ENCODE measurements at regions not wholly inside any gene's neighbourhood (a gene's known extent, or its start where the extent isn't known, plus 50 kb on each side); places are given as distances from the start of the nearest gene placed in this dataset.

DNA sequence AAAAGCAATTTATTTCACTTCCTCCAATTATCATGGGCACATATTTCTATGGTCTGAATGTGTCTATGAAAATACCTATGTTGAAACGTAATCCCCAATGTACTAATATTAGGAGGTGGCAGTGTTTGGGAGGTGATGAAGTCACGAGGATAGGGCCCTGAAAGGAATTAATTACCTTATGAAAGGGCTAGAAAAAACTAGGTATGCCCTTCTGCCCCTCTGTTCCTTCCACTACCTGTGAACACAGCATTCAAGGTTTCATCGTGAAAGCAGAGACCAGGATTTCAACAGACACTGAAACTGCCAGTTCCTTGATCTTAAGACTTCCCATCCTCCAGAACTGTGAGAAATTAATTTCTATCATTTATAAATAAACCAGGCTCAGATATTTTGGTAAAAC, 1037.1 kb upstream of the C9orf72 start:
- no peaks in the 10 kb centered on the region for H3K4me1 ChIP-seq (ENCODE audit: insufficient read depth, low read length)
- H3K27ac ChIP-seq (ENCODE audit: extremely low read length, insufficient read depth, low read length): no peak overlapping the region
- TF ChIP-seq SAFB2 (CRISPR knock-in tag; IDR thresholded peaks at IDR 0.05; ENCODE audit: borderline replicate concordance, low read depth) (no peak), SOX13 (IDR thresholded peaks at IDR 0.05) (no peak), SOX13 (CRISPR knock-in tag; conservative IDR thresholded peaks at IDR 0.05 in 1 of 2, IDR thresholded peaks at IDR 0.05 in 1 of 2) (no peak), PPARG (CRISPR knock-in tag; conservative IDR thresholded peaks at IDR 0.05) (no peak), ARHGAP35 (CRISPR knock-in tag; IDR thresholded peaks at IDR 0.05; ENCODE audit: borderline replicate concordance) (no peak), REL (CRISPR knock-in tag; conservative IDR thresholded peaks at IDR 0.05) (no peak), ZNF382 (CRISPR knock-in tag; IDR thresholded peaks at IDR 0.05; ENCODE audit: borderline replicate concordance) (no peak), CSRNP1 (CRISPR knock-in tag; IDR thresholded peaks at IDR 0.05) (no peak), ZNF672 (CRISPR knock-in tag; IDR thresholded peaks at IDR 0.05) (no peak), BORCS8-MEF2B (CRISPR knock-in tag; IDR thresholded peaks at IDR 0.05) (no peak), RAD51 (IDR thresholded peaks at IDR 0.05; ENCODE audit: borderline replicate concordance) (no peak), ZBTB8A (CRISPR knock-in tag; IDR thresholded peaks at IDR 0.05; ENCODE audit: borderline replicate concordance, low read depth) (no peak), CREB1 (IDR thresholded peaks at IDR 0.05) (no peak), CREB1 (CRISPR knock-in tag; IDR thresholded peaks at IDR 0.05) (no peak)
- TF ChIP-seq, protein P1, sequence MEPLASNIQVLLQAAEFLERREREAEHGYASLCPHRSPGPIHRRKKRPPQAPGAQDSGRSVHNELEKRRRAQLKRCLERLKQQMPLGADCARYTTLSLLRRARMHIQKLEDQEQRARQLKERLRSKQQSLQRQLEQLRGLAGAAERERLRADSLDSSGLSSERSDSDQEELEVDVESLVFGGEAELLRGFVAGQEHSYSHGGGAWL (CRISPR knock-in tag; IDR thresholded peaks at IDR 0.05): no peak
- TF ChIP-seq, protein P2, sequence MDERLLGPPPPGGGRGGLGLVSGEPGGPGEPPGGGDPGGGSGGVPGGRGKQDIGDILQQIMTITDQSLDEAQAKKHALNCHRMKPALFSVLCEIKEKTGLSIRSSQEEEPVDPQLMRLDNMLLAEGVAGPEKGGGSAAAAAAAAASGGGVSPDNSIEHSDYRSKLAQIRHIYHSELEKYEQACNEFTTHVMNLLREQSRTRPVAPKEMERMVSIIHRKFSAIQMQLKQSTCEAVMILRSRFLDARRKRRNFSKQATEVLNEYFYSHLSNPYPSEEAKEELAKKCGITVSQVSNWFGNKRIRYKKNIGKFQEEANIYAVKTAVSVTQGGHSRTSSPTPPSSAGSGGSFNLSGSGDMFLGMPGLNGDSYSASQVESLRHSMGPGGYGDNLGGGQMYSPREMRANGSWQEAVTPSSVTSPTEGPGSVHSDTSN (CRISPR knock-in tag; IDR thresholded peaks at IDR 0.05): no peak
- TF ChIP-seq, protein P3, sequence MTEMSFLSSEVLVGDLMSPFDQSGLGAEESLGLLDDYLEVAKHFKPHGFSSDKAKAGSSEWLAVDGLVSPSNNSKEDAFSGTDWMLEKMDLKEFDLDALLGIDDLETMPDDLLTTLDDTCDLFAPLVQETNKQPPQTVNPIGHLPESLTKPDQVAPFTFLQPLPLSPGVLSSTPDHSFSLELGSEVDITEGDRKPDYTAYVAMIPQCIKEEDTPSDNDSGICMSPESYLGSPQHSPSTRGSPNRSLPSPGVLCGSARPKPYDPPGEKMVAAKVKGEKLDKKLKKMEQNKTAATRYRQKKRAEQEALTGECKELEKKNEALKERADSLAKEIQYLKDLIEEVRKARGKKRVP (CRISPR knock-in tag; IDR thresholded peaks at IDR 0.05): no peak
- TF ChIP-seq, protein P4, sequence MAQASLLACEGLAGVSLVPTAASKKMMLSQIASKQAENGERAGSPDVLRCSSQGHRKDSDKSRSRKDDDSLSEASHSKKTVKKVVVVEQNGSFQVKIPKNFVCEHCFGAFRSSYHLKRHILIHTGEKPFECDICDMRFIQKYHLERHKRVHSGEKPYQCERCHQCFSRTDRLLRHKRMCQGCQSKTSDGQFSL (CRISPR knock-in tag; IDR thresholded peaks at IDR 0.05): no peak
- no TSS peak for BruUV-seq (replicated peaks)
- no peak for ATAC-seq
- H3K4me3 ChIP-seq (replicated peaks in 1 of 3; ENCODE audit: insufficient read depth in 1 of 3, low read depth in 2 of 3, low read length in 3 of 3): no peak overlapping the region
- H2AFZ ChIP-seq (ENCODE audit: low read length): no peak overlapping the region
- DNase-seq (ENCODE audit: low spot score): no peak
- no peak overlapping the region for H3K4me2 ChIP-seq (ENCODE audit: low read depth, low read length)
- no peak overlapping the region for H3K9ac ChIP-seq (ENCODE audit: insufficient read depth, low read depth, low read length)
- H4K20me1 ChIP-seq (ENCODE audit: insufficient read depth, low read length): no peaks in the 10 kb centered on the region
- POLR2A ChIA-PET: no interaction called here
- 0% methylated on average over 3 of the region's 3 CpGs for WGBS (ENCODE audit: low lambda C conversion rate)
- H3K79me2 ChIP-seq (ENCODE audit: insufficient read depth, low read length): no peaks in the 10 kb centered on the region
- intact Hi-C loops (cut with micrococcal nuclease; ENCODE audit: unreplicated experiment): no loop called here
- FAIRE-seq: no peak
- H3K27me3 ChIP-seq (ENCODE audit: control insufficient read depth in 1 of 2, insufficient read depth in 2 of 2, low read length in 2 of 2): no peaks in the 10 kb centered on the region
- no peaks in the 10 kb centered on the region for H3K36me3 ChIP-seq (replicated peaks in 1 of 2; ENCODE audit: control insufficient read depth in 1 of 2, insufficient read depth in 2 of 2, low read length in 2 of 2)
- in situ Hi-C loops (cut with HindIII; ENCODE audit: extremely low pct_ligation_motif_present, low pct_unique_long_range_greater_than_20kb): no loop called here
- CTCF ChIA-PET (ENCODE audit: low intra/inter-chr PET ratio, low total read pairs): no interaction called here
- H3K9me3 ChIP-seq (ENCODE audit: low read length): no peaks in the 10 kb centered on the region
